Hepatocyte (in vitro differentiated cells): ENCODE measurements at regions not wholly inside any gene's neighbourhood (a gene's known extent, or its start where the extent isn't known, plus 50 kb on each side); places are given as distances from the start of the nearest gene placed in this dataset.

ENCODE experiments used
- CTCF ChIP-seq: fragments of 200-600 bp; sonication (generic); IDR thresholded peaks from 2 replicates; pipeline ENCODE4 v1.5.1; 2016; ENCODE audit warnings: antibody characterized with exemption, mild to moderate bottlenecking; ENCODE audit not compliant: poor library complexity
- EZH2 ChIP-seq: fragments of 200-600 bp; sonication (generic); IDR thresholded peaks from 2 replicates; pipeline ENCODE4 v1.6.1; 2016; ENCODE audit warnings: antibody characterized with exemption, mild to moderate bottlenecking, borderline replicate concordance
- EZH2phosphoT487 ChIP-seq: fragments of 200-600 bp; sonication (generic); IDR thresholded peaks from one replicate; pipeline ENCODE4 v1.6.1; 2018; ENCODE audit warnings: antibody characterized with exemption, mild to moderate bottlenecking, low read depth, moderate library complexity; ENCODE audit not compliant: unreplicated experiment, severe bottlenecking

- TF ChIP-seq CTCF (no peak), EZH2 (no peak), EZH2phosphoT487 (no peak)
Observed at GRCh38 chr20:26216025-26216424, 519.4 kb upstream of the ZNF337 start.
